H1 (cell line): ENCODE measurements at regions not wholly inside any gene's neighbourhood (a gene's known extent, or its start where the extent isn't known, plus 50 kb on each side); places are given as distances from the start of the nearest gene placed in this dataset.

Experiments
- CTCF ChIA-PET: fragments of 300-600 bp; sonication (Branson Sonifier 250); formaldehyde crosslinking; loops from one replicate; lab custom pipeline; 2021; ENCODE audit not compliant: partially characterized antibody; lab: Charles Lee
- POLR2A ChIA-PET: fragments of 300-600 bp; sonication (Branson Sonifier 250); formaldehyde crosslinking; loops from one replicate; lab custom pipeline; 2021; ENCODE audit warnings: inconsistent platforms; ENCODE audit not compliant: partially characterized antibody; lab: Charles Lee
- DNase-seq, 2 experiments: peaks; one replicate each; pipeline versions ENCODE4 v3.0.0 to v3.0.0-alpha.2; 2010 to 2022; ENCODE audit warnings: low spot score in 2 of 2, low read depth in 1 of 2, mixed read lengths in 1 of 2
- FAIRE-seq: peaks from 2 replicates; lab custom pipeline; 2011; peaks lifted over from hg19 to GRCh38; lab: Jason Lieb, UNC
- H2AFZ ChIP-seq: 2 replicates; pipeline ENCODE4 v1.8.1; 2012; ENCODE audit warnings: low read length, inconsistent platforms
- H2AK5ac ChIP-seq: 2 replicates; pipeline ENCODE4 v1.6.1; 2013; ENCODE audit warnings: low read depth, low read length
- H2BK120ac ChIP-seq: replicated peaks from 2 replicates; pipeline ENCODE3; 2013; ENCODE audit warnings: low read depth, low read length, inconsistent platforms
- H2BK12ac ChIP-seq: 2 replicates; pipeline ENCODE4 v1.6.1; 2013; ENCODE audit warnings: low read depth, low read length
- H2BK15ac ChIP-seq: 2 replicates; pipeline ENCODE4 v1.6.1; 2013; ENCODE audit warnings: low read length
- H2BK20ac ChIP-seq: 2 replicates; pipeline ENCODE4 v1.6.1; 2013; ENCODE audit warnings: low read length
- H2BK5ac ChIP-seq: 2 replicates; pipeline ENCODE4 v1.6.1; 2013; ENCODE audit warnings: low read depth, low read length
- H3K14ac ChIP-seq: 2 replicates; pipeline ENCODE4 v1.6.1; 2013; ENCODE audit warnings: inconsistent platforms; ENCODE audit not compliant: insufficient read length
- H3K18ac ChIP-seq: 2 replicates; pipeline ENCODE4 v1.6.1; 2013; ENCODE audit warnings: low read length; ENCODE audit errors: extremely low read depth
- H3K23ac ChIP-seq: 2 replicates; pipeline ENCODE4 v1.6.1; 2013; ENCODE audit warnings: inconsistent platforms; ENCODE audit not compliant: insufficient read length
- H3K23me2 ChIP-seq: 2 replicates; pipeline ENCODE4 v1.6.1; 2013; ENCODE audit warnings: low read depth, low read length
- H3K27ac ChIP-seq: 2 replicates; pipeline ENCODE4 v1.6.1; 2011; ENCODE audit warnings: low read depth, low read length, inconsistent platforms
- H3K27me3 ChIP-seq, 4 experiments: replicated peaks in 1 of 4; 1 replicate in 1 of 4; 2 replicates in 3 of 4; pipeline versions ENCODE4 v1.6.1 to v1.8.1; 2011 to 2013; ENCODE audit warnings: low read length in 3 of 4, mild to moderate bottlenecking in 3 of 4, inconsistent platforms in 2 of 4, mixed read lengths in 2 of 4, moderate library complexity in 1 of 4; ENCODE audit not compliant: control insufficient read depth in 3 of 4, insufficient read depth in 3 of 4; ENCODE audit errors: extremely low read depth in 1 of 4
- H3K36me3 ChIP-seq, 4 experiments: 2 replicates each; pipeline versions ENCODE4 v1.6.1 to v1.8.1; 2011 to 2013; ENCODE audit warnings: mild to moderate bottlenecking in 4 of 4, low read length in 3 of 4, moderate library complexity in 2 of 4, control low read depth in 1 of 4, inconsistent platforms in 1 of 4; ENCODE audit not compliant: insufficient read depth in 4 of 4, control insufficient read depth in 2 of 4
- H3K4ac ChIP-seq: replicated peaks from 2 replicates; pipeline ENCODE3; 2013; ENCODE audit warnings: low read length, low read depth, mixed read lengths, inconsistent platforms; ENCODE audit not compliant: insufficient read length
- H3K4me1 ChIP-seq, 4 experiments: replicated peaks in 1 of 4; 1 replicate in 1 of 4; 2 replicates in 3 of 4; pipeline versions ENCODE4 v1.6.1 to v1.8.1; 2011 to 2013; ENCODE audit warnings: low read length in 3 of 4, inconsistent platforms in 2 of 4, mixed read lengths in 1 of 4; ENCODE audit not compliant: insufficient read depth in 4 of 4, control insufficient read depth in 3 of 4
- H3K4me2 ChIP-seq, 2 experiments: 2 replicates each; pipeline versions ENCODE4 v1.6.1 to v1.8.1; 2011 to 2013; ENCODE audit warnings: low read depth in 2 of 2, low read length in 2 of 2, control low read depth in 1 of 2, inconsistent platforms in 1 of 2, mild to moderate bottlenecking in 1 of 2; ENCODE audit not compliant: insufficient read depth in 1 of 2
- H3K4me3 ChIP-seq, 4 experiments: fragments of 200-600, 300-600 bp in 1 of 4; sonication (generic), shearing (Covaris generic), sonication (Bioruptor Twin) in 1 of 4; 2 replicates each; pipeline versions ENCODE4 v1.5.1 to v1.8.1; 2011 to 2016; ENCODE audit warnings: low read length in 4 of 4, low read depth in 3 of 4, control low read depth in 2 of 4, inconsistent platforms in 2 of 4, mild to moderate bottlenecking in 2 of 4, mixed read lengths in 1 of 4, moderate library complexity in 1 of 4; ENCODE audit not compliant: insufficient read depth in 2 of 4; ENCODE audit errors: extremely low read depth in 1 of 4
- H3K56ac ChIP-seq: replicated peaks from 2 replicates; pipeline ENCODE3; 2013; ENCODE audit warnings: low read depth, mild to moderate bottlenecking, mixed read lengths, low read length, inconsistent platforms; ENCODE audit not compliant: insufficient read length
- H3K79me1 ChIP-seq: 2 replicates; pipeline ENCODE4 v1.6.1; 2013; ENCODE audit warnings: low read depth, low read length, control low read depth
- H3K79me2 ChIP-seq, 2 experiments: 2 replicates each; pipeline versions ENCODE4 v1.6.1 to v1.8.1; 2012 to 2013; ENCODE audit warnings: low read length in 2 of 2, mild to moderate bottlenecking in 2 of 2, inconsistent platforms in 1 of 2; ENCODE audit not compliant: insufficient read depth in 2 of 2, control insufficient read depth in 1 of 2
- H3K9ac ChIP-seq, 4 experiments: replicated peaks in 1 of 4; 1 replicate in 1 of 4; 2 replicates in 3 of 4; pipeline versions ENCODE4 v1.6.1 to v1.8.1; 2011 to 2013; ENCODE audit warnings: low read depth in 3 of 4, low read length in 3 of 4, control low read depth in 2 of 4, mild to moderate bottlenecking in 2 of 4, moderate library complexity in 2 of 4, inconsistent platforms in 1 of 4; ENCODE audit errors: extremely low read depth in 1 of 4
- H3K9me3 ChIP-seq, 2 experiments: 2 replicates each; pipeline versions ENCODE4 v1.6.1 to v1.8.1; 2012 to 2013; ENCODE audit warnings: mild to moderate bottlenecking in 2 of 2, moderate library complexity in 2 of 2, control low read depth in 1 of 2, inconsistent platforms in 1 of 2, low read depth in 1 of 2, low read length in 1 of 2, mixed read lengths in 1 of 2; ENCODE audit not compliant: insufficient read depth in 2 of 2
- H4K20me1 ChIP-seq, 2 experiments: replicated peaks in 1 of 2; 2 replicates each; pipeline versions ENCODE3 to v1.8.1; 2011 to 2013; ENCODE audit warnings: inconsistent platforms in 2 of 2, low read length in 2 of 2, mild to moderate bottlenecking in 1 of 2; ENCODE audit not compliant: insufficient read depth in 2 of 2, control insufficient read depth in 1 of 2
- H4K5ac ChIP-seq: 2 replicates; pipeline ENCODE4 v1.6.1; 2013; ENCODE audit warnings: low read length, low read depth, mixed read lengths, inconsistent platforms; ENCODE audit not compliant: insufficient read length
- H4K8ac ChIP-seq: 2 replicates; pipeline ENCODE4 v1.8.0; 2013; ENCODE audit warnings: mild to moderate bottlenecking, moderate library complexity, low read length, inconsistent platforms; ENCODE audit not compliant: insufficient read depth; ENCODE audit errors: extremely low read depth
- H4K91ac ChIP-seq: replicated peaks from 2 replicates; pipeline ENCODE3; 2013; ENCODE audit warnings: low read length, mixed read lengths, inconsistent platforms; ENCODE audit not compliant: insufficient read length
- BCL11A ChIP-seq, 2 experiments: IDR thresholded peaks; one replicate each; pipeline ENCODE4 v1.6.1; 2011; ENCODE audit warnings: low read depth in 2 of 2, low read length in 2 of 2, mild to moderate bottlenecking in 2 of 2
- BRCA1 ChIP-seq: IDR thresholded peaks from 2 replicates; pipeline ENCODE4 v1.6.1; 2012; ENCODE audit warnings: low read depth, low read length, improper control_type of control experiment
- CEBPB ChIP-seq: IDR thresholded peaks from 2 replicates; pipeline ENCODE4 v1.6.1; 2012; ENCODE audit warnings: low read depth, low read length
- CHD1 ChIP-seq: IDR thresholded peaks from 2 replicates; pipeline ENCODE4 v1.6.1; 2012; ENCODE audit warnings: low read depth, low read length, improper control_type of control experiment
- EGR1 ChIP-seq: IDR thresholded peaks from 2 replicates; pipeline ENCODE4 v1.6.1; 2011; ENCODE audit warnings: low read depth, low read length, borderline replicate concordance
- HDAC6 ChIP-seq: IDR thresholded peaks from one replicate; pipeline ENCODE4 v1.7.1; 2012; ENCODE audit warnings: low read depth, mild to moderate bottlenecking, inconsistent platforms, low read length, moderate library complexity
- JUND ChIP-seq: IDR thresholded peaks from 2 replicates; pipeline ENCODE4 v1.6.1; 2011; ENCODE audit warnings: mild to moderate bottlenecking, improper control_type of control experiment, low read length
- NRF1 ChIP-seq: IDR thresholded peaks from 2 replicates; pipeline ENCODE4 v1.6.1; 2011; ENCODE audit warnings: mild to moderate bottlenecking, low read depth, low read length, improper control_type of control experiment
- RAD21 ChIP-seq, 2 experiments: IDR thresholded peaks in 1 of 2; conservative IDR thresholded peaks in 1 of 2; 2 replicates each; pipeline ENCODE4 v1.6.1; 2011; ENCODE audit warnings: low read depth in 2 of 2, low read length in 2 of 2, improper control_type of control experiment in 1 of 2, inconsistent platforms in 1 of 2, mild to moderate bottlenecking in 1 of 2, moderate library complexity in 1 of 2
- SP2 ChIP-seq: IDR thresholded peaks from 2 replicates; pipeline ENCODE4 v1.6.1; 2012; ENCODE audit warnings: mild to moderate bottlenecking, low read length, inconsistent platforms
- SP4 ChIP-seq: IDR thresholded peaks from 2 replicates; pipeline ENCODE4 v1.6.1; 2012; ENCODE audit warnings: low read length, inconsistent platforms
- TAF7 ChIP-seq: optimal IDR thresholded peaks from 2 replicates; pipeline ENCODE3; 2011; ENCODE audit warnings: low read depth, mild to moderate bottlenecking, inconsistent platforms, low read length, moderate library complexity, borderline replicate concordance
- WGBS, 2 experiments: shearing (Covaris generic) in 1 of 2; methylation state at CpG; one replicate each; pipeline versions ENCODE4 v1.1.6 to v1.1.7; 2013 to 2015; ENCODE audit warnings: low lambda C conversion rate in 2 of 2, mixed read lengths in 2 of 2, inconsistent platforms in 1 of 2, low coverage in 1 of 2, missing lambda C conversion rate in 1 of 2; ENCODE audit not compliant: insufficient replicate concordance in 2 of 2, insufficient coverage in 1 of 2, insufficient read length in 1 of 2; ENCODE audit errors: extremely low coverage in 1 of 2, missing lambda C conversion rate in 1 of 2; 5-methylcytosine and 5-hydroxymethylcytosine counted together
- TF ChIP-seq, protein P1 (sequence below): IDR thresholded peaks from 2 replicates; pipeline ENCODE4 v1.6.1; 2012; ENCODE audit warnings: low read length, inconsistent platforms

DNA sequence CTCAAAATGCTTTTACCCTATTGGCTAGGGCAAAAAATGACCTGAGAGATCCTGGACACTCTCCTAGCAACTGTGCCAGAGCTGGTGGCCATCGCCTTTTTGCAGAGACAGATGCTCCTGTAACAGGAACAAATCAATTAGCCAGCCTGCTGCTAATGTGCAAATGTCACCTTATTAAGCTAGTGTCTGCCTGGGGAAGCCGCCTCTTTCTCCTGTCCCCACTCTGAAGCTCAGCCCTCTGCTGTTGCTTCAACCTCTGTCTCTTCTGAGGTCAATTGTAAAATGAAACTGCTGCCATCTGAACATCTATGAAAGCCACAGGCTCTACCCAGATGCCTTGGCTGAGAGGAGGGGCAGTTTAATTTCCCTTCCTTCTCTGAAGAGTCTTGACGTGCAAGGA is 85.5 kb upstream of the CACNA1E start:
- Histone ChIP-seq H2BK12ac (no peak overlapping the region), H3K9me3 (no peaks in the 10 kb centered on the region), H4K20me1 (no peaks in the 10 kb centered on the region), H3K4me1 (no peaks in the 10 kb centered on the region), H3K79me2 (no peaks in the 10 kb centered on the region), H3K23me2 (no peaks in the 10 kb centered on the region), H2BK120ac (no peak overlapping the region), H2BK20ac (no peak overlapping the region), H3K4me3 (no peak overlapping the region), H3K27me3 (0 out of 7 replicates have a peak, but pooled peaks cover 0 to 2% (median 0%) of the 10 kb centered on the region in 4 experiments), H3K18ac (no peak overlapping the region), H4K5ac (no peak overlapping the region), H3K4me2 (no peak overlapping the region), H4K8ac (no peak overlapping the region), H3K27ac (no peak overlapping the region), H3K14ac (no peak overlapping the region), H2AK5ac (no peak overlapping the region), H2BK5ac (no peak overlapping the region), H2AFZ (no peak overlapping the region), H3K56ac (no peak overlapping the region), H3K79me1 (no peaks in the 10 kb centered on the region), H3K9ac (no peak overlapping the region; a peak in 1 of 7 replicates), H4K91ac (no peak overlapping the region), H3K23ac (no peak overlapping the region), H3K4ac (no peak overlapping the region), H3K36me3 (no peaks in the 10 kb centered on the region), H2BK15ac (no peak overlapping the region)
- no peak for TF ChIP-seq TAF7
- TF ChIP-seq BRCA1: no peak
- TF ChIP-seq CHD1: no peak
- TF ChIP-seq JUND: no peak
- no peak for TF ChIP-seq SP4
- no peak for TF ChIP-seq NRF1
- TF ChIP-seq HDAC6: no peak
- TF ChIP-seq RAD21 (IDR thresholded peaks at IDR 0.05 in 1 of 2, conservative IDR thresholded peaks at IDR 0.05 in 1 of 2; ENCODE audit: low read depth in 2 of 2, low read length in 2 of 2): no peak
- no peak for TF ChIP-seq SP2
- no peak for TF ChIP-seq BCL11A (IDR thresholded peaks at IDR 0.05; ENCODE audit: low read depth in 2 of 2, low read length in 2 of 2)
- no peak for TF ChIP-seq EGR1
- TF ChIP-seq, protein P1, sequence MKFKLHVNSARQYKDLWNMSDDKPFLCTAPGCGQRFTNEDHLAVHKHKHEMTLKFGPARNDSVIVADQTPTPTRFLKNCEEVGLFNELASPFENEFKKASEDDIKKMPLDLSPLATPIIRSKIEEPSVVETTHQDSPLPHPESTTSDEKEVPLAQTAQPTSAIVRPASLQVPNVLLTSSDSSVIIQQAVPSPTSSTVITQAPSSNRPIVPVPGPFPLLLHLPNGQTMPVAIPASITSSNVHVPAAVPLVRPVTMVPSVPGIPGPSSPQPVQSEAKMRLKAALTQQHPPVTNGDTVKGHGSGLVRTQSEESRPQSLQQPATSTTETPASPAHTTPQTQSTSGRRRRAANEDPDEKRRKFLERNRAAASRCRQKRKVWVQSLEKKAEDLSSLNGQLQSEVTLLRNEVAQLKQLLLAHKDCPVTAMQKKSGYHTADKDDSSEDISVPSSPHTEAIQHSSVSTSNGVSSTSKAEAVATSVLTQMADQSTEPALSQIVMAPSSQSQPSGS: no peak
- TF ChIP-seq CEBPB: no peak
- WGBS, 2 experiments: 88% methylated on average over 3 of the region's 3 CpGs; no CpG with 5 or more reads in 1 of the 2 experiments
- DNase-seq (no peak), FAIRE-seq (no peak)
- ChIA-PET CTCF (interaction anchor here (0.6 to 2.8 kb wide), 15 partner anchors 9 to 209 kb away, joined by 3 to 9 read pairs (median 4); no protein-coding TSS in a partner anchor), POLR2A (interaction anchor here (0.6 kb wide), 1 partner anchor 546 kb away, joined by 4 read pairs; no protein-coding TSS in a partner anchor)
